Adrenal gland (tissue), 9 donors: ENCODE measurements at regions not wholly inside any gene's neighbourhood (a gene's known extent, or its start where the extent isn't known, plus 50 kb on each side); places are given as distances from the start of the nearest gene placed in this dataset.

ENCODE experiments used
- DNase-seq, 7 donors: peaks; one replicate each; pipeline ENCODE4 v3.0.0-alpha.2; 2019 to 2020
- H3K27ac ChIP-seq, 5 donors: fragments of 200-600 bp; sonication (generic) in 4 of 5; 1 replicate in 3 of 5; 2 replicates in 2 of 5; pipeline versions ENCODE4 v1.5.1 to v1.8.0; 2016 to 2020; ENCODE audit warnings: mild to moderate bottlenecking in 1 of 5
- H3K27me3 ChIP-seq: fragments of 200-600 bp; 2 replicates; pipeline ENCODE4 v1.8.0; 2021
- H3K36me3 ChIP-seq, 2 donors: fragments of 200-600 bp; replicated peaks in 1 of 2; 1 replicate in 1 of 2; 2 replicates in 1 of 2; pipeline versions ENCODE4 v1.5.1 to v1.8.0; 2018 to 2022
- H3K4me1 ChIP-seq, 2 donors: fragments of 200-600 bp; replicated peaks in 1 of 2; 1 replicate in 1 of 2; 2 replicates in 1 of 2; pipeline versions ENCODE4 v1.5.1 to v1.8.0; 2018 to 2021
- H3K4me3 ChIP-seq, 4 donors: fragments of 200-600 bp; sonication (generic) in 3 of 4; one replicate each; pipeline ENCODE4 v1.5.1; 2016 to 2018
- H3K9me3 ChIP-seq, 3 donors: fragments of 200-600 bp; sonication (generic) in 1 of 3; replicated peaks in 1 of 3; 1 replicate in 2 of 3; 2 replicates in 1 of 3; pipeline versions ENCODE4 v1.5.1 to v1.8.0; 2016 to 2021
- CTCF ChIP-seq, 6 experiments: fragments of 450-650 bp in 4 of 6; fragments of 200-600 bp in 2 of 6; sonication (generic) in 1 of 6; IDR thresholded peaks; 1 replicate in 5 of 6; 2 replicates in 1 of 6; pipeline versions ENCODE4 v1.5.1 to v1.8.0; 2016 to 2021; ENCODE audit warnings: antibody characterized with exemption in 6 of 6, mild to moderate bottlenecking in 2 of 6, moderate library complexity in 1 of 6
- POLR2A ChIP-seq, 2 donors: fragments of 450-650 bp; IDR thresholded peaks; one replicate each; pipeline ENCODE4 v1.6.1; 2017; ENCODE audit warnings: antibody characterized with exemption in 2 of 2, mild to moderate bottlenecking in 2 of 2, moderate library complexity in 1 of 2
- WGBS, 4 donors: extraction: QIAGEN DNeasy Blood & Tissue Kit in 2 of 4; methylation state at CpG; one replicate each; pipeline versions ENCODE4 v1.1.5 to v1.1.7; 2013 to 2017; 5-methylcytosine and 5-hydroxymethylcytosine counted together
- intact Hi-C, 2 donors: fragments of 100-400 bp; cut with DNase I; formaldehyde crosslinking; loops; one replicate each; pipeline versions ENCODE4 v1.14.1 to v1.15.0; 2022 to 2023
- donor health status: healthy with polysubstance abuse.
- donor health status: Bipolar disorder and iron deficiency.
- donor health status: DM: yes; HTN: yes; CAD: no.
- donor health status: DM: no; HTN: no; CAD: no.
- donor health status: DM: no; HTN: no; CAD: no.

GRCh38 chr7:153043440-153043839, 283.9 kb downstream of the ACTR3B start:
- TF ChIP-seq POLR2A (IDR thresholded peaks at IDR 0.05), result no peak
- TF ChIP-seq CTCF (IDR thresholded peaks at IDR 0.05), result no peak
- no peaks in the 10 kb centered on the region for H3K4me1 ChIP-seq
- no peak overlapping the region for H3K4me3 ChIP-seq
- no peaks in the 10 kb centered on the region for H3K36me3 ChIP-seq
- WGBS, 4 donors, result 83 to 93% (median 92%) methylated on average over 8 to 9 of the region's 9 CpGs
- DNase-seq, result no peak
- no peaks in the 10 kb centered on the region for H3K9me3 ChIP-seq
- H3K27ac ChIP-seq, result no peak overlapping the region
- no peaks in the 10 kb centered on the region for H3K27me3 ChIP-seq
- intact Hi-C loops, result no loop called here

GRCh38 chr7:153044981-153045380, 285.4 kb downstream of the ACTR3B start:
- Histone ChIP-seq H3K27me3 (no peaks in the 10 kb centered on the region), H3K4me1 (no peaks in the 10 kb centered on the region), H3K9me3 (no peaks in the 10 kb centered on the region), H3K4me3 (no peak overlapping the region), H3K27ac (no peak overlapping the region), H3K36me3 (no peaks in the 10 kb centered on the region)
- TF ChIP-seq POLR2A (IDR thresholded peaks at IDR 0.05) (no peak), CTCF (IDR thresholded peaks at IDR 0.05) (no peak)
- no peak for DNase-seq
- intact Hi-C loops, result no loop called here

GRCh38 chr7:153047079-153047959, 287.8 kb downstream of the ACTR3B start:
- 81 to 86% (median 84%) methylated on average over 21 of the region's 21 CpGs for WGBS, 4 donors
- Histone ChIP-seq H3K27me3 (no peaks in the 10 kb centered on the region), H3K36me3 (no peaks in the 10 kb centered on the region), H3K4me3 (no peak overlapping the region), H3K9me3 (no peaks in the 10 kb centered on the region), H3K4me1 (no peaks in the 10 kb centered on the region), H3K27ac (no peak overlapping the region)
- TF ChIP-seq CTCF (IDR thresholded peaks at IDR 0.05), result no peak
- TF ChIP-seq POLR2A (IDR thresholded peaks at IDR 0.05), result no peak
- DNase-seq, result no peak
- intact Hi-C loops, result no loop called here

- H3K4me1 ChIP-seq, result no peaks in the 10 kb centered on the region
- DNase-seq, result no peak
- no peaks in the 10 kb centered on the region for H3K36me3 ChIP-seq
- WGBS, 4 donors, result 66 to 76% (median 71%) methylated on average over 5 of the region's 5 CpGs
- no peaks in the 10 kb centered on the region for H3K27me3 ChIP-seq
- no peak overlapping the region for H3K27ac ChIP-seq
- intact Hi-C loops, result no loop called here
- no peaks in the 10 kb centered on the region for H3K9me3 ChIP-seq
- no peak overlapping the region for H3K4me3 ChIP-seq
- no peak for TF ChIP-seq POLR2A (IDR thresholded peaks at IDR 0.05)
- no peak for TF ChIP-seq CTCF (IDR thresholded peaks at IDR 0.05)
Measured at GRCh38 chr7:153052206-153052605, 292.7 kb downstream of the ACTR3B start.
